GM23338 (cell line): ENCODE measurements at regions not wholly inside any gene's neighbourhood (a gene's known extent, or its start where the extent isn't known, plus 50 kb on each side); places are given as distances from the start of the nearest gene placed in this dataset.
"Not testable (repeated sequence)": the region's sequence is repeated elsewhere in the genome, so short reads cannot be mapped to it uniquely, and the experiment has no call there.

ENCODE experiments used
- ATAC-seq: fragments of 200-7000 bp; cut with Tn5 transposase; 3 replicates; pipeline ENCODE4 v1.9.1; 2020
- DNase-seq: peaks from one replicate; pipeline ENCODE4 v3.0.0-alpha.2; 2015; ENCODE audit warnings: low spot score
- H2AFZ ChIP-seq: fragments of 200-600 bp; sonication (generic); 2 replicates; pipeline ENCODE4 v1.8.0; 2016; ENCODE audit warnings: antibody characterized with exemption, mild to moderate bottlenecking, moderate library complexity
- H3F3A ChIP-seq: fragments of 200-600 bp; sonication (generic); replicated peaks from 2 replicates; pipeline ENCODE4 v1.8.0; 2017; ENCODE audit warnings: antibody characterized with exemption, mixed run types, low read depth
- H3K27ac ChIP-seq: fragments of 200-600 bp; sonication (generic); 2 replicates; pipeline ENCODE4 v1.6.1; 2016; ENCODE audit warnings: low read depth
- H3K27me3 ChIP-seq: fragments of 200-600 bp; sonication (generic); 2 replicates; pipeline ENCODE4 v1.8.0; 2016; ENCODE audit warnings: mild to moderate bottlenecking, mixed run types, moderate library complexity; ENCODE audit not compliant: insufficient read depth
- H3K36me3 ChIP-seq: fragments of 200-600 bp; sonication (generic); 2 replicates; pipeline ENCODE4 v1.8.0; 2016; ENCODE audit warnings: mild to moderate bottlenecking; ENCODE audit not compliant: insufficient read depth
- H3K4me1 ChIP-seq: fragments of 200-600 bp; sonication (generic); 2 replicates; pipeline ENCODE4 v1.8.0; 2016; ENCODE audit warnings: mild to moderate bottlenecking, moderate library complexity; ENCODE audit not compliant: insufficient read depth
- H3K4me2 ChIP-seq: fragments of 200-600 bp; sonication (generic); 2 replicates; pipeline ENCODE4 v1.7.1; 2017; ENCODE audit warnings: mixed run types
- H3K4me3 ChIP-seq: fragments of 200-600 bp; sonication (generic); 2 replicates; pipeline ENCODE4 v1.6.1; 2016; ENCODE audit warnings: mixed run types
- H3K79me2 ChIP-seq: fragments of 200-600 bp; sonication (generic); replicated peaks from 2 replicates; pipeline ENCODE4 v1.8.0; 2017; ENCODE audit warnings: mild to moderate bottlenecking; ENCODE audit not compliant: insufficient read depth
- H3K9me2 ChIP-seq: fragments of 200-600 bp; sonication (generic); 2 replicates; pipeline ENCODE4 v1.8.0; 2017; ENCODE audit not compliant: insufficient read depth
- H4K20me1 ChIP-seq: fragments of 200-600 bp; sonication (generic); replicated peaks from 2 replicates; pipeline ENCODE4 v1.8.0; 2017; ENCODE audit warnings: mild to moderate bottlenecking; ENCODE audit not compliant: insufficient read depth
- H3K27ac Mint-ChIP-seq: 2 replicates; pipeline ENCODE4 v1.8.0; 2020; ENCODE audit warnings: inconsistent platforms, mild to moderate bottlenecking, moderate library complexity, mixed read lengths
- H3K27me3 Mint-ChIP-seq: 3 replicates; pipeline ENCODE4 v1.8.0; 2022; ENCODE audit warnings: low read depth, mild to moderate bottlenecking, moderate library complexity, mixed read lengths, inconsistent platforms; ENCODE audit not compliant: insufficient read depth, poor library complexity
- H3K36me3 Mint-ChIP-seq: 3 replicates; pipeline ENCODE4 v1.8.0; 2021; ENCODE audit warnings: low read depth, mild to moderate bottlenecking, inconsistent platforms, moderate library complexity, mixed read lengths
- H3K4me1 Mint-ChIP-seq: 3 replicates; pipeline ENCODE4 v1.8.0; 2020; ENCODE audit warnings: mild to moderate bottlenecking, inconsistent platforms, mixed read lengths
- H3K4me3 Mint-ChIP-seq: 3 replicates; pipeline ENCODE4 v1.8.0; 2021; ENCODE audit warnings: moderate library complexity, mild to moderate bottlenecking, inconsistent platforms, mixed read lengths
- H3K9me3 Mint-ChIP-seq: 3 replicates; pipeline ENCODE4 v1.8.0; 2020; ENCODE audit warnings: moderate library complexity, mild to moderate bottlenecking, inconsistent platforms, mixed read lengths
- CREB1 ChIP-seq: fragments of 250-450 bp; sonication (Bioruptor Pico); IDR thresholded peaks from 2 replicates; pipeline ENCODE4 v1.5.0; 2020; ENCODE audit warnings: low read depth, mild to moderate bottlenecking, moderate library complexity
- ETS1 ChIP-seq: IDR thresholded peaks from 2 replicates; pipeline ENCODE4 v1.6.1; 2016; ENCODE audit warnings: antibody characterized with exemption
- EZH2 ChIP-seq: fragments of 200-600 bp; sonication (generic); IDR thresholded peaks from one replicate; pipeline ENCODE4 v1.8.0; 2017; ENCODE audit warnings: antibody characterized with exemption, mild to moderate bottlenecking, low read depth; ENCODE audit not compliant: unreplicated experiment
- EZH2phosphoT487 ChIP-seq: fragments of 200-600 bp; sonication (generic); IDR thresholded peaks from one replicate; pipeline ENCODE4 v1.8.1; 2018; ENCODE audit warnings: antibody characterized with exemption; ENCODE audit not compliant: unreplicated experiment
- JUNB ChIP-seq: IDR thresholded peaks from one replicate; pipeline ENCODE4 v1.6.1; 2016; ENCODE audit warnings: antibody characterized with exemption; ENCODE audit not compliant: unreplicated experiment
- NANOG ChIP-seq: IDR thresholded peaks from 2 replicates; pipeline ENCODE4 v1.6.1; 2016; ENCODE audit warnings: antibody characterized with exemption, borderline replicate concordance
- POLR2AphosphoS5 ChIP-seq: IDR thresholded peaks from 2 replicates; pipeline ENCODE4 v1.6.1; 2016; ENCODE audit warnings: antibody characterized with exemption, low read depth
- REST ChIP-seq: IDR thresholded peaks from one replicate; pipeline ENCODE4 v1.6.1; 2018; ENCODE audit warnings: antibody characterized with exemption; ENCODE audit not compliant: unreplicated experiment
- STAT1 ChIP-seq: IDR thresholded peaks from one replicate; pipeline ENCODE4 v1.6.1; 2016; ENCODE audit warnings: antibody characterized with exemption; ENCODE audit not compliant: unreplicated experiment
- ZNF114 ChIP-seq: fragments of 250-450 bp; sonication (Bioruptor Pico); IDR thresholded peaks from 2 replicates; pipeline ENCODE4 v1.5.0; 2020; ENCODE audit warnings: mild to moderate bottlenecking, moderate library complexity
- ZNF331 ChIP-seq: fragments of 250-450 bp; sonication (Bioruptor Pico); IDR thresholded peaks from 2 replicates; pipeline ENCODE4 v1.5.0; 2020; ENCODE audit warnings: low read depth, mild to moderate bottlenecking, moderate library complexity
- ZNF462 ChIP-seq: fragments of 250-450 bp; sonication (Bioruptor Pico); IDR thresholded peaks from 2 replicates; pipeline ENCODE4 v1.5.0; 2020; ENCODE audit warnings: mild to moderate bottlenecking, moderate library complexity

GRCh38 chr11:81192516-81192915 lies 1541.1 kb downstream of the FAM181B start (continued):
- TF ChIP-seq ZNF114 (CRISPR knock-in tag) (no peak), POLR2AphosphoS5 (no peak), CREB1 (CRISPR knock-in tag) (no peak)

GRCh38 chr11:81190546-81190945 lies 1543.1 kb downstream of the FAM181B start:
- no peaks in the 10 kb centered on the region for H3F3A ChIP-seq
- peaks cover 9% of the 10 kb centered on the region; the same call in 1 of the 2 replicates for H3K36me3 ChIP-seq
- ATAC-seq (no peak), DNase-seq (no peak)
- H3K27me3 ChIP-seq, result no peaks in the 10 kb centered on the region
- Mint-ChIP-seq H3K4me3 (no peak overlapping the region), H3K27ac (no peak overlapping the region), H3K27me3 (peaks cover 3% of the 10 kb centered on the region), H3K9me3 (peaks cover 13% of the 10 kb centered on the region), H3K36me3 (peaks cover 8% of the 10 kb centered on the region; the same call in 2 of the 3 replicates), H3K4me1 (no peaks in the 10 kb centered on the region)
- peaks cover 4% of the 10 kb centered on the region; the same call in 1 of the 2 replicates for H3K9me2 ChIP-seq
- no peak overlapping the region for H3K4me2 ChIP-seq
- H3K27ac ChIP-seq, result no peak overlapping the region
- H4K20me1 ChIP-seq, result no peaks in the 10 kb centered on the region
- H2AFZ ChIP-seq, result no peak overlapping the region
- H3K4me1 ChIP-seq, result no peaks in the 10 kb centered on the region
- TF ChIP-seq NANOG (no peak), POLR2AphosphoS5 (no peak), ZNF331 (CRISPR knock-in tag) (no peak), JUNB (no peak), EZH2phosphoT487 (no peak), EZH2 (no peak), CREB1 (CRISPR knock-in tag) (no peak), ZNF462 (no peak), REST (no peak), STAT1 (no peak), ETS1 (no peak)
- H3K4me3 ChIP-seq, result no peak overlapping the region
- H3K79me2 ChIP-seq, result no peaks in the 10 kb centered on the region

- H3K27me3 ChIP-seq, result not testable (repeated sequence)
Measured at GRCh38 chr11:81187033-81187432, 1546.6 kb downstream of the FAM181B start.

More at GRCh38 chr11:81187033-81187432, 1546.6 kb downstream of the FAM181B start:
- not testable (repeated sequence) for H3K36me3 Mint-ChIP-seq, H3F3A ChIP-seq, H3K4me3 ChIP-seq, H3K4me1 ChIP-seq, H3K4me3 Mint-ChIP-seq, H3K27ac Mint-ChIP-seq, H4K20me1 ChIP-seq, H3K36me3 ChIP-seq, H2AFZ ChIP-seq, H3K27me3 Mint-ChIP-seq, H3K9me2 ChIP-seq, H3K79me2 ChIP-seq, H3K27ac ChIP-seq, DNase-seq, H3K4me1 Mint-ChIP-seq, ATAC-seq, H3K4me2 ChIP-seq
- peaks cover 13% of the 10 kb centered on the region for H3K9me3 Mint-ChIP-seq
